GM19372 (cell line): ENCODE measurements at regions not wholly inside any gene's neighbourhood (a gene's known extent, or its start where the extent isn't known, plus 50 kb on each side); places are given as distances from the start of the nearest gene placed in this dataset.
"Not testable (repeated sequence)": the region's sequence is repeated elsewhere in the genome, so short reads cannot be mapped to it uniquely, and the experiment has no call there.

Experiments
- ATAC-seq: cut with Tn5 transposase; IDR thresholded peaks from one replicate; pipeline ENCODE4 v1.9.1; 2021; ENCODE audit warnings: mild to moderate bottlenecking, low read depth, moderate library complexity; ENCODE audit not compliant: unreplicated experiment

DNA sequence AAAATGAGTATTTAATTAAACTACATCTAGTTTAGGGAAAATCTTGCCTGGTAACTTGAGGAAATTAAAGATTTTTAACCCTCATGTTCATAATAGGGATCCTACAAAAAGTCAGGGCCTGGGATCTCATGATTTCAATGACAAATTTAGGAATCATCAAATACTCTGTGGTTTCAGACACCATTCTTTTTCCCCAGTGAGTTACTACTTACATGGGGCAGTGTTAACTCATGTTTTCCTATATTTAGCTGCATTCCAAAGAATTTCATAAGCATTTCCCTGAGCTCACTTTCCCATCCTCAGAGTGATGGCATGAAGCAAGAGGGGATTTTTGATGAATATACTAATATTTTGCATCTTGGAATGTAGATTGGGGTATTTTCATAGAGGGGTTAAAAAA lies 321.7 kb downstream of the CENPW start:
- ATAC-seq, result no peak

DNA sequence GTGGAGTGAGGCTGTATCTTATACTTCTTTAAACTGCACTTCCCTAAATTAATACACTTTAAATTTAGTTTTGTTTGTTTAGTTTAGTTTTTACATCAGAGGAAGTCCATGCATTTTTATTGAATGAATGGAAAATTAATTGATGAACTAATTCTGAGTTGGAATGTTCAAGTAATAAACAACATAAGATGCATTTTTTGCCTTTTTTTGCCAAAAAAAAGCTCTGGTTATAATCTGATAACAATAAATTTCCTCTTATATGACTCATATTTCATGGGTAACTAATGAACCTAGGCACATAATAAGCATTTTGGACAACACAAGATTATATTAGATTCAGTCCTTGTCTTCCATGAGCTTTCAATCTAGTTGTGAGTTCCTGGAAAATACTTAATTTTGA lies 323.1 kb downstream of the CENPW start:
- no peak for ATAC-seq

DNA sequence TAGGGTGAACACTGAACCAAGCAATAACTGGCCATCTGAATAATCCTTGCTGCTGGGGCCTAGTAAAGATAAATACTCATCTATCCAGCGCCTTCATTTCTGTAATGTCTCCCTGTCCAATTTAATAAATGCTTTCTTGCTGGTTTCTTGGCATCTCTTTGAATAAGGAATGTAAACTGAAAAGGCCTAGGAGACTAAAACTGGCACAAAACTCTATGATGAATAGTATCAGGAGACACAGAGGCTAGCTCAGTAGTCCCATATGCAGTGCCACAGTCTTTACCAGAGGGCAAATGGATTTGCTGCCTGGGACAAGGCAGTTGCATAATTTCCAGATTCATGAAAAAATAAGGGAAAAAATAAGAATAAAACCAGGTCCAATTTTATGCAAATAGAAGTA lies 324.4 kb downstream of the CENPW start:
- no peak for ATAC-seq

DNA sequence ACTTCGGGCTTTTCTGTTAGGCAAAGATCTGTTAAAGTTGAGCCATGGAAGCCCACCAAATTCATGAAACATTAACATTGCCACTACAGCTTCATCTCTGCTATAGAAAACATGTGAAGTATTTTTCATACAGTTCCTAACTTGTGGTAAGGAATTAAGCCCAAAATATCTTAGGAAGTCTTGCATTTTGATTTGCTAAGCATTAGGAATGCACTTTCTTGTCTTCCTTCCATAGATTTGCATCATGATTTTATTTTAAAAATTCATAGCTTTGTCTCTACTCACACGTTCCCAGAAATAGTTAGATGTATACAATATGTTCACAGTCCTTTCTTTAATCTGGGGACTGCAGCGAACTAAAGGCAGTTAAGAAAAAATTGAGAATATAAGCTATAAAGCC lies 325.6 kb downstream of the CENPW start:
- no peak for ATAC-seq

DNA sequence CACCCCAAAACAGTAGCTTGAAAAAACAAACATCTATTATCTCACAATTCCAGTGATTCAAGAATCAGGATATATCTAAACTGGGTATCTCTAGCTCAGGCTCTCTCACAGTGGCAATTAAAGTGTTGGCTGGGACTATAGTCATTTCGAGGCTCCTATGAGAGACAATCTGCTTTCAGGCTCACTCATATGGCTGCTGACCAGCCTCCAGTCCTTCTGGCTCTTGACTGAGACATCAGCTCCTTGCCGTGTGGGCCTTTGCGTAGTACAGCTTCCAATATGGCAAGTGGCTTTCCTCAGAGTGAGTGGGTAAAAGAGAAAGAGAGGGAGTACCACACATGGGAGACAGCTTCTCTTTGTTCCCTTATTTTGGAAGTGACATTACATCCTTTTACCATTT lies 327.2 kb downstream of the CENPW start:
- ATAC-seq, result no peak

GRCh38 chr6:126667728-126668127 lies 327.8 kb downstream of the CENPW start:
- ATAC-seq, result no peak

- peak; percentile 59 for ATAC-seq
Measured at GRCh38 chr6:126672649-126673048, 332.7 kb downstream of the CENPW start.

DNA sequence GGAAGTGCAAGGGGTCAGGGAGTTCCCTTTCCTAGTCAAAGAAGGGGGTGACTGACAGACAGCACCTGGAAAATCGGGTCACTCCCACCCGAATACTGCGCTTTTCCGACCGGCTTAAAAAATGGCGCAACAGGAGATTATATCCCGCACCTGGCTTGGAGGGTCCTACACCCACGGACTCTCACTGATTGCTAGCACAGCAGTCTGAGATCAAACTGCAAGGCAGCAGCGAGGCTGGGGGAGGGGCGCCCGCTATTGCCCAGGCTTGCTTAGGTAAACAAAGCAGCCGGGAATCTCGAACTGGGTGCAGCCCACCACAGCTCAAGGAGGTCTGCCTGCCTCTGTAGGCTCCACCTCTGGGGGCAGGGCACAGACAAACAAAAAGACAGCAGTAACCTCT lies 333.8 kb downstream of the CENPW start:
- ATAC-seq, result not testable (repeated sequence)

- ATAC-seq, result no peak
Measured at GRCh38 chr6:126682440-126682839, 342.5 kb downstream of the CENPW start.

GRCh38 chr6:126685182-126685581 lies 345.3 kb downstream of the CENPW start:
- ATAC-seq, result no peak

GRCh38 chr6:126696921-126697693 lies 357.2 kb downstream of the CENPW start:
- no peak for ATAC-seq

GRCh38 chr6:126698732-126699240 lies 358.9 kb downstream of the CENPW start:
- no peak for ATAC-seq

DNA sequence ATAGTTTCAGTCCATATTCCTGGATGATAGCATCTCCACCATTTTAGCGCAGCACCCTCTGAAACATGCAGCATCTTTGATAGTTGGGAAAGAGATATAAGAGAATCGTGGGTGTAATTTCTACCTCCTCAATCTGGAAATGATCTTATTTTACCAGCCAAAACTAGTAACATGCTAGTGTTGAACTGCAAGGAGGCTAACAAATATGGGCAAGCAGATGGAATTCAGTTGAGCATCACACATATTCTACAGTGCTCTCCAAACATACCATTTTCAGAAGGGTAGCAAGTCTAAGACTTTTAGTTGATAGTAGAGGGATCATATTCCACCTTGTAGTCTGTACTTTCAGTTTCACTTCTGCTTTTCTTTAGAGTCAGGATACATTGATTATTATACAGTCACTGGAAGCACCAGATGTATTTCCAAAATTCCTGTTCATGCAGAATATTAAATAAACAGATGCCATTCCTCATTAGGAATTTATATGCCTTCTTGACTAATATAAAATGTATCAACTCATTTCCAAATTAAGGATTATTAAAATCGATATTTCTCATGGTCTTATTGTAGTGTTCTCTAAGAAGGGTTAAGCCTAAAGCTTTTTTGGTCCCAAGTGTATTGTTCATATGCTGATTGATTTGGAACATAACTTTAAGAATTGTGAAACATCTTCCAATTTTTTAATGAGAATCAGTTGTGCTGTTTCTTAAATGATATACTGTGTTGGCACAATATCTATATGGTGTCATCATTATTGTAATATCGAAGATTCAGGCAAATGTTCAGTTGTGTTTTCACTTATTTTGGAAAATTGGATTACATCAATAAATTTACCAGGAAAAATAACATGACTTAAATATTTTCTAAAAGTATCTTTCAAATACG lies 362.0 kb downstream of the CENPW start:
- ATAC-seq, result no peak

GRCh38 chr6:126716032-126716431 lies 376.1 kb downstream of the CENPW start:
- ATAC-seq, result no peak

DNA sequence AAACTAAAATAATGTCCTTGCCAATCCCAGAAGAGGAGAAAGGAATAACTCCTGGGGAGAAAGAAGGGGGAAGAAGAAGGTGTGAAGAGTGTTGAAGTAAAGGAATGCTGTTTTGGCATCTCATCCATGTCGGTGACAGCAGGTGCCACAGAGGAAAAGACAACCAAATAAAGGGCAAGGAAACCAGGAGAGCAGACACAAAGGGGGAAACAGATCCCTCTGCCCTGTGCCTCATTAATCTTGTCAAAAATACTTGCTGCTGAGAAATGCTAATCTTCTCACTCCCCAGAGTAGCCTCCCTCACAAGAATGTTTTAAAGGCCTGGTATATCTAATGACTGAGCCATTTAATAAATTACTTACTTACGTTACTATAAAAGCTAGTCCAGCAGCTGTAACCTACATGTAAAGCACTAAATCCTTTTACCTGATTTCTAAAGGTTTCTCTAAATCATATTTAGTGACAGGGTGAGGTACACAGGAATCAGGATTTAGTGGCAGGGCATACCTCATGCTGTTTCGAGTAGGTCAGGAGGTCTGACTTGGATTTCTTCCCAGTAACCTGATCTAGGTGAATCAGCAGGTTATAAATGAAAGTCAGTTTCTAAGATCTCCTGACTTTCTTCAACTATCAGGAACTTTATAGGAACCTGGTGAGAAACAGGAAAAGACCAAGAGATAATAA lies 377.1 kb downstream of the CENPW start:
- ATAC-seq, result no peak

DNA sequence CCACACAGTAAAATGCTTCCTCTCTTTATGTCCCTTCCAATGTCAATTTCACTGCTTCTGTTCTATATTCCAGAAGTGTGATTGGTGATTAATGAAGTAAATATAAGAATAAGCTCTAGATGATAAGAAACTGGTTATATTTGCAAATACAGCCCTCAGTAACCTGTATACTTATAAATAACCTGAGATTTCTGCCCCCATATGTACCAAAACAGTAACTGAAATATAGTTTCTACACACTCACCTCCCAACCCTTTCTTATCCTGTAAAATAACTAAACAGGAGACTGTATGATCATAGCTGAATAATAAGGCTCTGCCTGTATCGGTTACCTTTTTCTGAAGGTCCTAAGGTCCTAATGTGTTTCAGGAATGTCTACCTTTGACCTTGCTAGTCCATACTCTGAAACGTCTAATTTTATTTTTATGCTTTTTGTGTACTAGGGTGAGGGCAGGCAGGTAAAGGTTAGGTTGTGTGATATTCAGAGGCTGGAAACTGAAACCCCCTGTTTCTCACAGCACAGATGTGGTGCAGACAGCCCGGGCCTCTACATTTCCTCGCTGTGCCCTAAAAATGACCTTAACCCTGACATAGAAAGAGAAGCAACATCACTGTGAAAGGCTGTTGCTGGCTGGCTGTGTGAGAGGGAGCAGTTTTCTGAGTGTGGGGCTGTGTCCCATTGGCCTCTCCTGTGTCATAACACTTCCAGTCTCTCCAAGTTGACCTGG lies 378.8 kb downstream of the CENPW start:
- ATAC-seq, result peak; percentile 80

DNA sequence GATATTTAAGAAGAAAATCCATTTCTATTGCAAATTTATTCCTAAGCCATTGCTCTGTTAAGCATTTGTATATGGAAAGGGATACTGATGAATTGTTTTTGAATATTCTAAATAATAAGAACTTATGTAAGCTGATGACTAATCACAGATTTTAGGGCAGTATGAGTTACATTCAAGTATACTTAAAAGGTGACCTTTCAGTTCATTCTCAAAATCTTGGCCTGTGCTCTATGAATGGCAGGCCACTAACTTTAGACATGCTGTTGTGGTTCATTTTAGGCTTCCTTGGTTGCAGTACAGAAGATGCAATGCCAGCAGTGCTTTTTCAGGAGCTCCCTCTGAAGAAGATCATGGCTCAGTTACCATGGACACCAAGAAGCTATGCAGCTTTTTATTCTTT lies 380.4 kb downstream of the CENPW start:
- no peak for ATAC-seq

- ATAC-seq, result no peak
Measured at GRCh38 chr6:126721581-126722160, 381.8 kb downstream of the CENPW start.

- ATAC-seq, result no peak
Measured at GRCh38 chr6:126722411-126722810, 382.5 kb downstream of the CENPW start.
